Cardiac septum (tissue), 1 donor: ENCODE measurements at regions not wholly inside any gene's neighbourhood (a gene's known extent, or its start where the extent isn't known, plus 50 kb on each side); places are given as distances from the start of the nearest gene placed in this dataset.

Experiments used
- DNase-seq: peaks from one replicate; pipeline ENCODE4 v3.0.0-alpha.2; 2020; ENCODE audit warnings: low spot score
- intact Hi-C: fragments of 100-400 bp; cut with DNase I; formaldehyde crosslinking; loops from one replicate; pipeline ENCODE4 v1.14.0; 2022
- donor health status: DM: no; HTN: no; CAD: no.

GRCh38 chr18:37721544-37722522 is 156.2 kb upstream of the CELF4 start:
- intact Hi-C loops = no loop called here
- DNase-seq = no peak

GRCh38 chr18:37720663-37721062 is 155.1 kb upstream of the CELF4 start:
- DNase-seq = no peak
- intact Hi-C loops = no loop called here

- no peak for DNase-seq
- intact Hi-C loops = no loop called here
Observed at GRCh38 chr18:37717656-37718055, 152.1 kb upstream of the CELF4 start.

- intact Hi-C loops = no loop called here
- no peak for DNase-seq
Observed at GRCh38 chr18:37717098-37717497, 151.5 kb upstream of the CELF4 start.

- DNase-seq = no peak
- intact Hi-C loops = no loop called here
Observed at GRCh38 chr18:37716106-37716735, 150.6 kb upstream of the CELF4 start.

GRCh38 chr18:37714691-37715090 is 149.1 kb upstream of the CELF4 start:
- DNase-seq = no peak
- intact Hi-C loops = no loop called here

- DNase-seq = no peak
- intact Hi-C loops = no loop called here
Observed at GRCh38 chr18:37712776-37713175, 147.2 kb upstream of the CELF4 start.

GRCh38 chr18:37711766-37712505 is 146.3 kb upstream of the CELF4 start:
- intact Hi-C loops = no loop called here
- no peak for DNase-seq

GRCh38 chr18:37710726-37711125 is 145.1 kb upstream of the CELF4 start:
- no peak for DNase-seq
- intact Hi-C loops = no loop called here

GRCh38 chr18:37709740-37710139 is 144.1 kb upstream of the CELF4 start:
- intact Hi-C loops = no loop called here
- no peak for DNase-seq

- intact Hi-C loops = no loop called here
- DNase-seq = peak; percentile 4
Observed at GRCh38 chr18:37705016-37705415, 139.4 kb upstream of the CELF4 start.

- DNase-seq = peak; percentile 15
- intact Hi-C loops = no loop called here
Observed at GRCh38 chr18:37702841-37703240, 137.2 kb upstream of the CELF4 start.

GRCh38 chr18:37701967-37702366 is 136.4 kb upstream of the CELF4 start:
- peak; percentile 38 for DNase-seq
- intact Hi-C loops = no loop called here

- peak; percentile 27 for DNase-seq
- intact Hi-C loops = no loop called here
Observed at GRCh38 chr18:37698508-37699040, 133.0 kb upstream of the CELF4 start.

GRCh38 chr18:37694516-37694915 is 128.9 kb upstream of the CELF4 start:
- intact Hi-C loops = no loop called here
- no peak for DNase-seq

- intact Hi-C loops = no loop called here
- DNase-seq = no peak
Observed at GRCh38 chr18:37691162-37691561, 125.6 kb upstream of the CELF4 start.

- intact Hi-C loops = no loop called here
- DNase-seq = no peak
Observed at GRCh38 chr18:37689841-37690240, 124.2 kb upstream of the CELF4 start.

GRCh38 chr18:37684590-37684989 is 119.0 kb upstream of the CELF4 start:
- DNase-seq = no peak
- intact Hi-C loops = no loop called here

GRCh38 chr18:37684183-37684582 is 118.6 kb upstream of the CELF4 start:
- intact Hi-C loops = no loop called here
- no peak for DNase-seq

GRCh38 chr18:37680911-37681310 is 115.3 kb upstream of the CELF4 start:
- intact Hi-C loops = no loop called here
- no peak for DNase-seq
